Activated CD8-positive, alpha-beta memory T cell treated with anti-CD3 and anti-CD28 coated beads, Interleukin-2, amount 50 U/mL, for 24 hours (primary cell): ENCODE measurements at regions not wholly inside any gene's neighbourhood (a gene's known extent, or its start where the extent isn't known, plus 50 kb on each side); places are given as distances from the start of the nearest gene placed in this dataset.
"Not testable (repeated sequence)": the region's sequence is repeated elsewhere in the genome, so short reads cannot be mapped to it uniquely, and the experiment has no call there.

ENCODE experiments used
- DNase-seq: peaks from one replicate; pipeline ENCODE4 v3.0.0-alpha.2; 2020; ENCODE audit errors: extremely low read depth

GRCh38 chr9:90058182-90058763, 453.5 kb downstream of the GADD45G start:
- no peak for DNase-seq

GRCh38 chr9:90059436-90059835, 454.6 kb downstream of the GADD45G start:
- DNase-seq = no peak

GRCh38 chr9:90060256-90060655, 455.4 kb downstream of the GADD45G start:
- no peak for DNase-seq

- no peak for DNase-seq
Observed at GRCh38 chr9:90061187-90061586, 456.4 kb downstream of the GADD45G start.

GRCh38 chr9:90062982-90063381, 458.2 kb downstream of the GADD45G start:
- DNase-seq = no peak

- no peak for DNase-seq
Observed at GRCh38 chr9:90064248-90064647, 459.4 kb downstream of the GADD45G start.

DNA sequence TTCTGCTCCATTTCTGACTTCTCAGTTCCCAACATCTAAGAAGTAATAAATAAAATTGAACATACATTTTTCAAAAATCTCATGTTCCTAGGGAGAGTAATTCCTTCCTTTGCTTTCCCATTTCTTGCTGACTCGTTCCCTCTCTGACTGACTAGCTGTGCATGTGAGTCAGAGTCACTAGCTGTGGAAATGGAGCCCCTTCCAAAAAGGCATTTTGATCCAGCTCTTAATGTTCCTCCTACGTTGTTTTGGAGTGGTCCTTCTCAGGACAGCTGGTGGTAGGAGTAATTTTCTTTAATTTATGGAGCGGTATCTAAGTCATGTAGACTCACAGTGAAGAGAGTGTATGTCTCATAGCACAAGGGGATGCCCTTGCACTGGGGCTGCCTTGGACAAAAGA, 460.2 kb downstream of the GADD45G start:
- no peak for DNase-seq

- DNase-seq = no peak
Observed at GRCh38 chr9:90065851-90066250, 461.0 kb downstream of the GADD45G start.

- DNase-seq = no peak
Observed at GRCh38 chr9:90069085-90069484, 464.3 kb downstream of the GADD45G start.

GRCh38 chr9:90070056-90070455, 465.2 kb downstream of the GADD45G start:
- no peak for DNase-seq

DNA sequence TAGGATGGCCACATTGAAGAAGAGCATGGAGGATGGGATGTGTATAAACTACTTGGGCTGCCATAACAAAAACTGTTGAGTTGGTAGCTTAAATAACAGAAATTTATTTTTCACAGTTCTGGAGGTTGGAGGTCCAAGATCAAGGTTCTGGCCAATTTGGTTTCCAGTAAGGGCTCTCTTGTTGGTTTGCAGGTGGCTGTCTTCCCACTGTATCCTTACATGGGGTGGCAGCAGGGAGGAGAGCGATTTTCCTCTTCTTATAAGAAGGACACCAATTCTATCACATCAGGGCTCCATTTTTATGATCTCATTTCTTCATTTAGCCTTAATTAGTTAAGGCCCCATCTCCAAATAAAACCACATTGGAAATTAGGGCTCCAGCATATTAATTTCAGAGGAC, 465.7 kb downstream of the GADD45G start:
- no peak for DNase-seq

DNA sequence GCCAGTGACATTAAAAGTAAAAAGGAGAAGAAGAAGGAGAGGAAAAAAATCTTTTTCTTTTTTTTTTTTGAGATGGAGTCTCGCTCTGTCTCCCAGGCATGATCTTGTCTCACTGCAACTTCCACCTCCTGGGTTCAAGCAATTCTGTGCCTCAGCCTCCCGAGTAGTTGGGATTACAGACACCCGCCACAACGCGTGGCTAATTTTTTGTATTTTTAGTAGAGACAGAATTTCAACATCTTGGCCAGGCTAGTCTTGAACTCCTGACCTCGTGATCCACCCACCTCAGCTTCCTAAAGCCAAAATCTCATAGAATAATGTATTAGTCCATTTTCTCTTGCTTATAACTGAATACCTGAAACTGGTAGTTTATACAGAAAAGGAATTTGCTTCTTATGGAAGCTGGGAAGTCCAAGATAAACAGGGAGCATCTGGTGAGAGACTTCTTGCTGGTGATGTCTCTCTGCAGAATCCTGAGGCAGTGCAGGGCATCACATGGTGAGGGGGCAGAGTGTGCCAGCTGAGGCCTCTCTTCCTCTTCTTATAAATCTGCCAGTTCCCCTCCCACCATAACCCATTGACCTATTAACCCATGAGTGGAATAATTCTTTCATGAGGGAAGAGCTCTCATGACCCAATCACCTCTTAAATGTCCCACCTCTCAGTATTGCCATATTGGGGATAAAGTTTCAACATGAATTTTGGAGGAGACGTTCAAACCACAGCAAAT, 466.3 kb downstream of the GADD45G start:
- no peak for DNase-seq

GRCh38 chr9:90073186-90073945, 468.6 kb downstream of the GADD45G start:
- DNase-seq = no peak

GRCh38 chr9:90074316-90074962, 469.6 kb downstream of the GADD45G start:
- DNase-seq = no peak

DNA sequence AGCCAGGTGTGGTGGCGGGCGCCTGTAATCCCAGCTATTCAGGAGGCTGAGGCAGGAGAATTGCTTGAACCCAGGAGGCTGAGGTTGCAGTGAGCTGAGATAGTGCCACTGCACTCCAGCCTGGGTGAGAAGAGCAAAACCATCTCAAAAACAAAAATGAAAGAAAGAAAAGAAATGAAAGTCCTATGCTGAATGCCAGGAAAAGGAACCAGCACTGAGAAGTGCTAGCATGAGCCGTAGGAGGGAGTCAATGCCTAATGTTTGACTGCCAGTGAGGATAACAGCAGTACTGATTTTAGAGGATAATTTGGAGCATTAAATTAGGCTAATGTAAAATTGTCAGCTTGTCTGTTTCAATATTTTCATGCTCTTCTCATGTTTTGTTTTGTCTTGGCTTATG, 472.8 kb downstream of the GADD45G start:
- DNase-seq = not testable (repeated sequence)

GRCh38 chr9:90078988-90079421, 474.2 kb downstream of the GADD45G start:
- no peak for DNase-seq

- no peak for DNase-seq
Observed at GRCh38 chr9:90085633-90086032, 480.8 kb downstream of the GADD45G start.

GRCh38 chr9:90086101-90086511, 481.3 kb downstream of the GADD45G start:
- DNase-seq = no peak

GRCh38 chr9:90088434-90088833, 483.6 kb downstream of the GADD45G start:
- no peak for DNase-seq

DNA sequence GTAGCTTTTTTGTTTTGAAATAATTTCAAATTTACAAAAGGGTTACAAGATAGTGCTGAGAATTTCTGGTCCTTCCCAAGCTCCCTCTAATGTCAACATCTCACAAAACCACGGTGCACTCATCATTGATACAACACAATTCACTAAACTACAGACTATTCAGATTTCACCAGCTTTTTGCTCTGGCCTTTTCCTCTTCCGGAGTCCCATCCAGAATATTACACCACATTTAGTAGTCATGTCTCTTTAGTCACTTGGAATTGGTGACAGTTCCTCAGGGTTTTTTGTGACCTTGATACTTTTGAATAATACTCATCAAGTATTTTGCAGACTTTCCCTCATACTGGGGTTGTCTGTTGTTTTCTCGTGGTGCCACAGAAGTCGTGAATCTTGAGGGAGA, 484.0 kb downstream of the GADD45G start:
- DNase-seq = no peak

DNA sequence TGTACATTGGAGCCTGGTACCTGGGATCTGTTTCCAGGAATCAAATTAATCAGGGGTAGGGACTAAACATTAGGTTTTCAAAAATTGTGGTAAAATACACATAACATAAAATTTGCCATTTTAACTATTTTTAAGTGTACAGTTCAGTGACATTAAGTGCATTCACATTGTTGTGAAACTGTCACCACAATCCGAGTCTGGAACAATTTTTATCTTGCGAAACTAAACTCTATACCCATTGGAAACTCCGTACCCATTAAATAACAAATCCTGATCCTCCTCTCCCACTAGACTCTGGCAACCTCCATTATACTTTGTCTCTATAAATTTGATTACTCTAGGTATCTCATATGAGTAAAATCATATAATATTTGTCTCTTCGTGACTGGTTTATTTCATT, 486.2 kb downstream of the GADD45G start:
- no peak for DNase-seq

DNA sequence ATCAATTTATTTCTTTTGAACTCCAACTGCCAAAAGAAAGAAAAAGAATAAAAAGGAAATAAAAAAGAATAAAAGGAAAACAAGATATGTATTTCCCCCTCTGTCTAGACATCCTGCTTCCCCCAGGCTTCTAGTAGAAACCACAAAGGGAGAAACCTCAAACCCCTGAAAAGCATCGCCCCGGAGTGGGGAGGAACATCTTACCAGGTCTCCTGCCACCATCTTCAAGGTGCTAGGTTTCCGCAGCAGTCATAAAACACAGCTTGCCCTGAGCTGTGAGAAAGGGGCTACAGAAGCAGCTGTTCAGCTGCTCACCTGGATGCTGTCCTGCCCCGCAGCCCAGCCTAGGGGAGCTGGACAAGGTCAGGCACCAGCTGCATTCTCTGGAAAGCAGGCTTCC, 487.7 kb downstream of the GADD45G start:
- DNase-seq = no peak
